Smooth muscle cell (in vitro differentiated cells): ENCODE measurements at regions not wholly inside any gene's neighbourhood (a gene's known extent, or its start where the extent isn't known, plus 50 kb on each side); places are given as distances from the start of the nearest gene placed in this dataset.

Experiments used
- DNase-seq: peaks from one replicate; lab custom pipeline; 2025; ENCODE audit not compliant: unreplicated experiment; lab: John Stamatoyannopoulos, UW
- H2AFZ ChIP-seq: fragments of 200-600 bp; sonication (generic); 2 replicates; pipeline ENCODE4 v1.6.0; 2016; ENCODE audit warnings: antibody characterized with exemption, low read depth, mild to moderate bottlenecking
- H3F3A ChIP-seq: fragments of 200-600 bp; sonication (generic); 2 replicates; pipeline ENCODE4 v1.6.0; 2017; ENCODE audit warnings: antibody characterized with exemption, low read depth
- H3K27ac ChIP-seq: fragments of 200-600 bp; sonication (generic); 2 replicates; pipeline ENCODE4 v1.5.1; 2016; ENCODE audit warnings: low read depth, mild to moderate bottlenecking
- H3K27me3 ChIP-seq: fragments of 200-600 bp; sonication (generic); 2 replicates; pipeline ENCODE4 v1.6.1; 2016; ENCODE audit warnings: low read depth, mild to moderate bottlenecking
- H3K36me3 ChIP-seq: fragments of 200-600 bp; sonication (generic); 2 replicates; pipeline ENCODE4 v1.5.1; 2016; ENCODE audit warnings: low read depth
- H3K4me1 ChIP-seq: fragments of 200-600 bp; sonication (generic); 2 replicates; pipeline ENCODE4 v1.5.1; 2016; ENCODE audit warnings: low read depth
- H3K4me2 ChIP-seq: fragments of 200-600 bp; sonication (generic); 2 replicates; pipeline ENCODE4 v1.6.0; 2016; ENCODE audit warnings: mild to moderate bottlenecking
- H3K4me3 ChIP-seq: fragments of 200-600 bp; sonication (generic); 2 replicates; pipeline ENCODE4 v1.5.1; 2016; ENCODE audit warnings: mild to moderate bottlenecking
- H3K79me2 ChIP-seq: fragments of 200-600 bp; sonication (generic); 2 replicates; pipeline ENCODE4 v1.6.0; 2016; ENCODE audit warnings: low read depth, mild to moderate bottlenecking
- H3K9ac ChIP-seq: fragments of 200-600 bp; sonication (generic); 2 replicates; pipeline ENCODE4 v1.6.0; 2016; ENCODE audit warnings: low read depth
- H3K9me3 ChIP-seq: fragments of 200-600 bp; sonication (generic); replicated peaks from 2 replicates; pipeline ENCODE4 v1.5.1; 2016; ENCODE audit warnings: low read depth
- H4K20me1 ChIP-seq: fragments of 200-600 bp; sonication (generic); 2 replicates; pipeline ENCODE4 v1.6.0; 2016; ENCODE audit warnings: low read depth
- CTCF ChIP-seq: fragments of 200-600 bp; sonication (generic); IDR thresholded peaks from 2 replicates; pipeline ENCODE4 v1.5.1; 2017; ENCODE audit warnings: borderline replicate concordance, mild to moderate bottlenecking, antibody characterized with exemption; ENCODE audit not compliant: insufficient read depth, poor library complexity, severe bottlenecking
- WGBS: methylation state at CpG from one replicate; pipeline ENCODE4 v1.1.7; 2016; ENCODE audit warnings: low lambda C conversion rate; 5-methylcytosine and 5-hydroxymethylcytosine counted together

- no peaks in the 10 kb centered on the region for H3K9me3 ChIP-seq
- H3K79me2 ChIP-seq: no peaks in the 10 kb centered on the region
- WGBS: 96% methylated on average over 6 of the region's 6 CpGs
- no peaks in the 10 kb centered on the region for H3F3A ChIP-seq
- no peak for TF ChIP-seq CTCF
- H3K27ac ChIP-seq: no peak overlapping the region
- H2AFZ ChIP-seq: no peak overlapping the region
- H3K9ac ChIP-seq: no peak overlapping the region
- no peak overlapping the region for H3K4me3 ChIP-seq
- H3K4me1 ChIP-seq: no peaks in the 10 kb centered on the region
- no peaks in the 10 kb centered on the region for H4K20me1 ChIP-seq
- H3K36me3 ChIP-seq: no peaks in the 10 kb centered on the region
- no peak for DNase-seq
- no peak overlapping the region for H3K4me2 ChIP-seq
- no peaks in the 10 kb centered on the region for H3K27me3 ChIP-seq
These were observed 70.8 kb upstream of the PCDH20 start for GRCh38 chr13:61486496-61486895.

DNA sequence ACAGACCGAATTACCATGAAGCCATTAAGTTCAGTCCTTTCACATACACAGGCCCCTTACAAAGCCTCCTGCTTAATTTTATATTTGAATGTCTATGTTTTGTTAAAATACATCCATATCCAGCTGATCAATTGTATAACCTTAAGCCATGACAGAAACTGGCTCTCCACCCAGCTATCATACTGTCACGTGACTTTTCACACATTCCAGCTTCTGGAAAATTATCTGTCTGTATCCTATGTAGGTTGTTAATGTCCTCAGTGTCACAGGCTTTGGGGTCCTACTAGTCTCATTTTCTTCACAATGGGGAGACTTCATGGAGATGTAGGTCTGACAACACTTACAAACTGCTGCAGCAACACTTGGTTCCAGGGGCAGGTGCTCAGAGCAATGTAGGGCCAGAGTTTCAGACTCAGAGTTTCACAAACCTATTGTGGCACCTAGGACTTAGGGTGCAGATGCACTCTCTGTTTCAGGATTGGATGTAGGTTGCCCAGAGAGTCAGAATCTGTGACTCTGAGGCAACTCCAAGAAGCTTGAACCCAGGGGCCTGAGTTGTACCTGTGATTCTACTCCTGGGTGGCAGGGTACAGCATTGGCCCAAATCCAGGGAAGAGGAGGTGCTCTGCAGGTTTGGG lies 69.6 kb upstream of the PCDH20 start:
- Histone ChIP-seq H3K4me3 (no peak overlapping the region), H3F3A (no peaks in the 10 kb centered on the region), H3K9ac (no peak overlapping the region), H4K20me1 (no peaks in the 10 kb centered on the region), H3K4me1 (no peaks in the 10 kb centered on the region), H3K4me2 (no peak overlapping the region), H3K9me3 (no peaks in the 10 kb centered on the region), H3K27me3 (no peaks in the 10 kb centered on the region), H2AFZ (no peak overlapping the region), H3K27ac (no peak overlapping the region), H3K36me3 (no peaks in the 10 kb centered on the region), H3K79me2 (no peaks in the 10 kb centered on the region)
- no peak for TF ChIP-seq CTCF
- DNase-seq: no peak
- WGBS: 86% methylated on average over 2 of the region's 2 CpGs

- H3K27me3 ChIP-seq: peaks cover 5% of the 10 kb centered on the region
- H2AFZ ChIP-seq: no peak overlapping the region
- no peak overlapping the region for H3K27ac ChIP-seq
- H3K36me3 ChIP-seq: no peaks in the 10 kb centered on the region
- no peak overlapping the region for H3K9ac ChIP-seq
- no peak overlapping the region for H3K4me3 ChIP-seq
- TF ChIP-seq CTCF: no peak
- H3F3A ChIP-seq: no peaks in the 10 kb centered on the region
- H3K79me2 ChIP-seq: no peaks in the 10 kb centered on the region
- no peak overlapping the region for H3K4me2 ChIP-seq
- no peaks in the 10 kb centered on the region for H3K4me1 ChIP-seq
- WGBS: 84% methylated on average over 5 of the region's 5 CpGs
- H3K9me3 ChIP-seq: no peaks in the 10 kb centered on the region
- no peak for DNase-seq
- H4K20me1 ChIP-seq: no peaks in the 10 kb centered on the region
These were observed 62.0 kb upstream of the PCDH20 start for GRCh38 chr13:61477619-61478018.

DNA sequence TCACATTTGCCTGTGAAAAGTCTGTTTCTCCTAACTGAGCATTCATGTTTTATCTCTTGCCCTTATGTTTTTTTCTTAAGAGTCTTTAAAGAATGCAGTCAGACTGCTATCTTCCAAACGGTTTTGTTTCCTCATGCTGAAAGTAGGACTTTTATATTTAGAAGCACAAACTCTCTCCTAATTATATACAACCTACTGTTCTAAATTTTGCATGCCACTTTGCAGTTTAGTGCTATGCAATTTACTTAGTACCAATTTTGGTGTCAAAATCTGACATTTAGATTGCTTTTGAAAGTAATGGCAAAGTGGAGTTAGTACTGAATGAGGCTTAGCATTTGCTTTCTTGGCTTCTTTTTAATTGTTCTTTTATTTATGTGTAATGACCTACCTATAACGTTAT lies 55.1 kb upstream of the PCDH20 start:
- Histone ChIP-seq H3K27ac (no peak overlapping the region), H3K9me3 (no peaks in the 10 kb centered on the region), H3K9ac (no peak overlapping the region), H3K4me2 (no peak overlapping the region), H2AFZ (no peak overlapping the region), H3K27me3 (peaks cover 10% of the 10 kb centered on the region), H3K36me3 (no peaks in the 10 kb centered on the region), H4K20me1 (no peaks in the 10 kb centered on the region), H3K79me2 (no peaks in the 10 kb centered on the region), H3F3A (no peaks in the 10 kb centered on the region), H3K4me1 (no peaks in the 10 kb centered on the region), H3K4me3 (no peak overlapping the region)
- no peak for DNase-seq
- 30% methylated on average over 2 of the region's 2 CpGs for WGBS
- no peak for TF ChIP-seq CTCF
